OCI-LY1 (cell line): ENCODE measurements at regions not wholly inside any gene's neighbourhood (a gene's known extent, or its start where the extent isn't known, plus 50 kb on each side); places are given as distances from the start of the nearest gene placed in this dataset.
"Not testable (repeated sequence)": the region's sequence is repeated elsewhere in the genome, so short reads cannot be mapped to it uniquely, and the experiment has no call there.

ENCODE experiments used
- H2AFZ ChIP-seq: fragments of 200-600 bp; sonication (generic), shearing (Covaris generic); 2 replicates; pipeline ENCODE4 v1.6.0; 2014; ENCODE audit warnings: antibody characterized with exemption, mild to moderate bottlenecking, low read length
- H3F3A ChIP-seq: fragments of 200-600 bp; sonication (generic), shearing (Covaris generic); 2 replicates; pipeline ENCODE4 v1.6.0; 2014; ENCODE audit warnings: mild to moderate bottlenecking, antibody characterized with exemption, low read length, moderate library complexity; ENCODE audit not compliant: insufficient read depth
- H3K27ac ChIP-seq: fragments of 200-600 bp; sonication (generic); 2 replicates; pipeline ENCODE4 v1.5.1; 2014; ENCODE audit warnings: low read length, mixed run types, mild to moderate bottlenecking, low read depth; ENCODE audit not compliant: poor library complexity, severe bottlenecking
- H3K27me3 ChIP-seq: fragments of 200-600 bp; sonication (generic); 2 replicates; pipeline ENCODE4 v1.6.0; 2014; ENCODE audit warnings: antibody characterized with exemption, mild to moderate bottlenecking, low read length, moderate library complexity; ENCODE audit not compliant: insufficient read depth
- H3K36me3 ChIP-seq: fragments of 200-600 bp; sonication (generic); 2 replicates; pipeline ENCODE4 v1.6.1; 2014; ENCODE audit warnings: mild to moderate bottlenecking, antibody characterized with exemption, low read length, moderate library complexity, mixed read lengths; ENCODE audit not compliant: insufficient read depth
- H3K4me1 ChIP-seq: fragments of 200-600 bp; sonication (generic); 2 replicates; pipeline ENCODE4 v1.5.1; 2014; ENCODE audit warnings: mild to moderate bottlenecking, low read length, moderate library complexity; ENCODE audit not compliant: insufficient read depth, severe bottlenecking
- H3K4me2 ChIP-seq: fragments of 200-600 bp; sonication (generic), shearing (Covaris generic); 2 replicates; pipeline ENCODE4 v1.6.1; 2014; ENCODE audit warnings: low read length
- H3K4me3 ChIP-seq: fragments of 200-600 bp; sonication (generic); 2 replicates; pipeline ENCODE4 v1.5.1; 2014; ENCODE audit warnings: low read length, low read depth, mild to moderate bottlenecking, mixed read lengths; ENCODE audit not compliant: poor library complexity, severe bottlenecking
- H3K79me2 ChIP-seq: fragments of 200-600 bp; shearing (Covaris generic); 2 replicates; pipeline ENCODE4 v1.6.1; 2016; ENCODE audit warnings: mixed run types, low read length, mixed read lengths; ENCODE audit not compliant: insufficient read depth
- H3K9ac ChIP-seq: fragments of 200-600 bp; sonication (generic), shearing (Covaris generic); 2 replicates; pipeline ENCODE4 v1.6.1; 2014; ENCODE audit warnings: mild to moderate bottlenecking, low read length, mixed read lengths
- H3K9me2 ChIP-seq: fragments of 200-600 bp; sonication (generic), shearing (Covaris generic); 2 replicates; pipeline ENCODE4 v1.6.1; 2014; ENCODE audit warnings: low read depth, mild to moderate bottlenecking, low read length, mixed read lengths
- H3K9me3 ChIP-seq: fragments of 200-600 bp; shearing (Covaris generic); 2 replicates; pipeline ENCODE4 v1.6.1; 2014; ENCODE audit warnings: low read length, mixed read lengths
- H4K20me1 ChIP-seq: fragments of 200-600 bp; sonication (generic), shearing (Covaris generic); 2 replicates; pipeline ENCODE4 v1.6.0; 2016; ENCODE audit warnings: mild to moderate bottlenecking, low read length; ENCODE audit not compliant: insufficient read depth
- CTCF ChIP-seq: fragments of 200-600 bp; sonication (generic), shearing (Covaris generic); IDR thresholded peaks from 2 replicates; pipeline ENCODE4 v1.5.1; 2017; ENCODE audit warnings: mild to moderate bottlenecking, antibody characterized with exemption, low read length, moderate library complexity, mixed read lengths
- EZH2 ChIP-seq: fragments of 200-600 bp; sonication (generic), shearing (Covaris generic); IDR thresholded peaks from 2 replicates; pipeline ENCODE4 v1.8.0; 2017; ENCODE audit warnings: borderline replicate concordance, mixed run types, mild to moderate bottlenecking, antibody characterized with exemption, low read length, moderate library complexity, mixed read lengths

- no peak overlapping the region for H3K4me2 ChIP-seq
- no peak overlapping the region for H3K4me3 ChIP-seq
- no peaks in the 10 kb centered on the region for H3K36me3 ChIP-seq
- H3K27ac ChIP-seq = no peak overlapping the region
- H3K79me2 ChIP-seq = no peaks in the 10 kb centered on the region
- H2AFZ ChIP-seq = no peak overlapping the region
- no peaks in the 10 kb centered on the region for H3K4me1 ChIP-seq
- H3F3A ChIP-seq = no peaks in the 10 kb centered on the region
- TF ChIP-seq EZH2 = no peak
- no peak for TF ChIP-seq CTCF
- H3K27me3 ChIP-seq = no peaks in the 10 kb centered on the region
- H4K20me1 ChIP-seq = no peaks in the 10 kb centered on the region
- no peak overlapping the region for H3K9ac ChIP-seq
- no peaks in the 10 kb centered on the region for H3K9me3 ChIP-seq
- no peaks in the 10 kb centered on the region for H3K9me2 ChIP-seq
Observed at GRCh38 chr12:25705261-25705660, 152.2 kb upstream of the LMNTD1 start.

- H3K4me2 ChIP-seq, H3K79me2 ChIP-seq, H3F3A ChIP-seq, H3K9me3 ChIP-seq, H3K36me3 ChIP-seq, H4K20me1 ChIP-seq, H3K4me1 ChIP-seq, H3K27ac ChIP-seq, H3K27me3 ChIP-seq, H2AFZ ChIP-seq, H3K9me2 ChIP-seq, H3K4me3 ChIP-seq, H3K9ac ChIP-seq: not testable (repeated sequence)
Observed at GRCh38 chr12:25706646-25707045, 153.6 kb upstream of the LMNTD1 start.

- H3K4me3 ChIP-seq = no peak overlapping the region
- H3K27ac ChIP-seq = no peak overlapping the region
Observed at GRCh38 chr12:25707056-25707455, 154.0 kb upstream of the LMNTD1 start.

More at GRCh38 chr12:25707056-25707455, 154.0 kb upstream of the LMNTD1 start:
- no peaks in the 10 kb centered on the region for H3K79me2 ChIP-seq
- no peak overlapping the region for H2AFZ ChIP-seq
- no peaks in the 10 kb centered on the region for H3K27me3 ChIP-seq
- H3K9me3 ChIP-seq = no peaks in the 10 kb centered on the region
- no peaks in the 10 kb centered on the region for H3K9me2 ChIP-seq
- no peak overlapping the region for H3K4me2 ChIP-seq
- no peaks in the 10 kb centered on the region for H4K20me1 ChIP-seq
- H3K4me1 ChIP-seq = no peaks in the 10 kb centered on the region
- H3K36me3 ChIP-seq = no peaks in the 10 kb centered on the region
- H3K9ac ChIP-seq = no peak overlapping the region
- no peaks in the 10 kb centered on the region for H3F3A ChIP-seq
- TF ChIP-seq CTCF (no peak), EZH2 (no peak)
